Heart left ventricle (tissue), 13 donors: ENCODE measurements at regions not wholly inside any gene's neighbourhood (a gene's known extent, or its start where the extent isn't known, plus 50 kb on each side); places are given as distances from the start of the nearest gene placed in this dataset.

Source experiments
- CTCF ChIP-seq, 12 donors: fragments of 200-600 bp; sonication (generic) in 4 of 12; IDR thresholded peaks; one replicate each; pipeline versions ENCODE4 v1.5.0 to v1.8.0; 2018 to 2022; ENCODE audit warnings: antibody characterized with exemption in 12 of 12, mild to moderate bottlenecking in 5 of 12
- POLR2A ChIP-seq, 2 donors: fragments of 450-650 bp; IDR thresholded peaks; one replicate each; pipeline ENCODE4 v1.6.1; 2017; ENCODE audit warnings: antibody characterized with exemption in 2 of 2, mild to moderate bottlenecking in 2 of 2, moderate library complexity in 2 of 2
- donor health status: ischemic (EF 13 %, LVEDD 7.1; RV severe dilation, severe dysfunction).
- donor health status: DM: no; HTN: yes; CAD: no.
- donor health status: DM: no; HTN: no; CAD: no.
- donor health status: ischemic (EF 25% LVEDD 6.9; RV normal size, moderate dysfunction).
- donor health status: ischemic (EF 25% LVEDD 5.7; RV mildly dilated, moderate dysfunction).
- donor health status: ischemic (EF 35%, LVEDD 5.7; RV mildly dilated, moderate dysfunction).
- donor health status: nonischemic (EF 11% LVEDD 7.7; RV severe dilation, severe dysfunction).
- donor health status: DM: yes; HTN: yes; CAD: no.
- donor health status: PGD.
- donor health status: ischemic (EF 29% LVEDD 5.4; RV normal size, mild dysfunction).
- donor health status: nonischemic (EF 23%, LVEDD 6.1; RV moderate dilation, normal function).

GRCh38 chr5:163953901-163954300 is 448.5 kb downstream of the MAT2B start:
- TF ChIP-seq POLR2A (IDR thresholded peaks at IDR 0.05) = no peak
- TF ChIP-seq CTCF (IDR thresholded peaks at IDR 0.05) = no peak
